HEK293 (cell line): ENCODE measurements at regions not wholly inside any gene's neighbourhood (a gene's known extent, or its start where the extent isn't known, plus 50 kb on each side); places are given as distances from the start of the nearest gene placed in this dataset.

ENCODE experiments used
- CTCF ChIA-PET: fragments of 350-600 bp; formaldehyde crosslinking; extraction: SDS; loops from one replicate; lab custom pipeline; 2021; ENCODE audit warnings: antibody characterized with exemption; lab: Yijun Ruan, JAX
- POLR2A ChIA-PET: fragments of 300-600 bp; formaldehyde crosslinking; extraction: SDS; loops from one replicate; lab custom pipeline; 2020; ENCODE audit warnings: antibody characterized with exemption, inconsistent platforms; lab: Yijun Ruan, JAX
- H3K27ac ChIP-seq: fragments of 200-500 bp; sonication (Bioruptor generic); 2 replicates; pipeline ENCODE4 v1.5.1; 2014; ENCODE audit warnings: low read depth, low read length, control low read depth, inconsistent platforms; ENCODE audit errors: extremely low read depth
- H3K36me3 ChIP-seq, 2 experiments: fragments of 200-500 bp in 1 of 2; sonication (Bioruptor generic) in 1 of 2; 1 replicate in 1 of 2; 2 replicates in 1 of 2; pipeline ENCODE4 v1.5.1; 2014 to 2017; ENCODE audit warnings: inconsistent platforms in 2 of 2, low read length in 2 of 2; ENCODE audit not compliant: control insufficient read depth in 2 of 2, insufficient read depth in 1 of 2
- H3K4me1 ChIP-seq: fragments of 200-500 bp; sonication (Bioruptor generic); 2 replicates; pipeline ENCODE4 v1.5.1; 2014; ENCODE audit warnings: mild to moderate bottlenecking, low read length, inconsistent platforms; ENCODE audit not compliant: control insufficient read depth, insufficient read depth
- H3K4me3 ChIP-seq: 2 replicates; pipeline ENCODE4 v1.5.1; 2011; ENCODE audit warnings: low read depth, mild to moderate bottlenecking, control low read depth, low read length, moderate library complexity
- H3K9me3 ChIP-seq: fragments of 200-500 bp; sonication (Bioruptor generic); 2 replicates; pipeline ENCODE4 v1.5.1; 2014; ENCODE audit warnings: low read depth, low read length, inconsistent platforms; ENCODE audit not compliant: control insufficient read depth, insufficient read depth
- BCL11B ChIP-seq: fragments of 450-650 bp; formaldehyde crosslinking; IDR thresholded peaks from 2 replicates; pipeline ENCODE4 v1.5.1; 2016; ENCODE audit warnings: low read depth, missing biosample characterization, missing genetic modification characterization
- FEZF1 ChIP-seq: fragments of 450-650 bp; formaldehyde crosslinking; IDR thresholded peaks from 2 replicates; pipeline ENCODE4 v1.5.1; 2016; ENCODE audit warnings: missing biosample characterization, missing genetic modification characterization
- GLI2 ChIP-seq: fragments of 450-650 bp; formaldehyde crosslinking; IDR thresholded peaks from 2 replicates; pipeline ENCODE4; 2017; ENCODE audit warnings: missing biosample characterization, missing genetic modification characterization, low read depth, borderline replicate concordance
- HOXC10 ChIP-seq: sonication (generic); formaldehyde crosslinking; IDR thresholded peaks from 2 replicates; pipeline ENCODE4 v1.8.1; 2023; ENCODE audit warnings: mild to moderate bottlenecking, missing genetic modification reagents
- REPIN1 ChIP-seq: fragments of 450-650 bp; formaldehyde crosslinking; IDR thresholded peaks from 2 replicates; pipeline ENCODE4 v1.5.1; 2017; ENCODE audit warnings: missing biosample characterization, missing genetic modification characterization, low read depth
- SP7 ChIP-seq: fragments of 450-650 bp; formaldehyde crosslinking; IDR thresholded peaks from 2 replicates; pipeline ENCODE4 v1.5.1; 2016; ENCODE audit warnings: missing biosample characterization, missing genetic modification characterization
- YY1 ChIP-seq: fragments of 450-650 bp; formaldehyde crosslinking; IDR thresholded peaks from 2 replicates; pipeline ENCODE4 v1.5.1; 2018; ENCODE audit warnings: missing biosample characterization, missing genetic modification characterization
- ZBTB48 ChIP-seq: fragments of 450-650 bp; formaldehyde crosslinking; IDR thresholded peaks from 2 replicates; pipeline ENCODE4 v1.5.1; 2016; ENCODE audit warnings: missing biosample characterization, missing genetic modification characterization
- ZNF112 ChIP-seq: fragments of 450-650 bp; formaldehyde crosslinking; IDR thresholded peaks from 2 replicates; pipeline ENCODE4 v1.5.0; 2017; ENCODE audit warnings: missing biosample characterization, missing genetic modification characterization
- ZNF121 ChIP-seq: fragments of 450-650 bp; formaldehyde crosslinking; IDR thresholded peaks from 2 replicates; pipeline ENCODE4 v1.5.1; 2016; ENCODE audit warnings: missing biosample characterization, missing genetic modification characterization
- ZNF133 ChIP-seq: fragments of 450-650 bp; formaldehyde crosslinking; IDR thresholded peaks from 2 replicates; pipeline ENCODE4 v1.5.1; 2016; ENCODE audit warnings: missing biosample characterization, missing genetic modification characterization
- ZNF138 ChIP-seq: fragments of 450-650 bp; formaldehyde crosslinking; IDR thresholded peaks from 2 replicates; pipeline ENCODE4 v1.5.1; 2016; ENCODE audit warnings: missing biosample characterization, missing genetic modification characterization, borderline replicate concordance
- ZNF202 ChIP-seq: fragments of 450-650 bp; formaldehyde crosslinking; IDR thresholded peaks from 2 replicates; pipeline ENCODE4 v1.5.1; 2016; ENCODE audit warnings: missing biosample characterization, missing genetic modification characterization, borderline replicate concordance
- ZNF223 ChIP-seq: fragments of 450-650 bp; formaldehyde crosslinking; IDR thresholded peaks from 2 replicates; pipeline ENCODE4 v1.5.1; 2016; ENCODE audit warnings: missing biosample characterization, missing genetic modification characterization
- ZNF248 ChIP-seq: fragments of 450-650 bp; formaldehyde crosslinking; IDR thresholded peaks from 2 replicates; pipeline ENCODE4 v1.5.1; 2017; ENCODE audit warnings: missing biosample characterization, missing genetic modification characterization
- ZNF280C ChIP-seq: fragments of 450-650 bp; formaldehyde crosslinking; IDR thresholded peaks from 2 replicates; pipeline ENCODE4 v1.5.1; 2016; ENCODE audit warnings: missing biosample characterization, missing genetic modification characterization
- ZNF362 ChIP-seq: fragments of 450-650 bp; formaldehyde crosslinking; IDR thresholded peaks from 2 replicates; pipeline ENCODE4 v1.5.1; 2016; ENCODE audit warnings: missing biosample characterization, missing genetic modification characterization
- ZNF398 ChIP-seq: fragments of 450-650 bp; formaldehyde crosslinking; IDR thresholded peaks from 2 replicates; pipeline ENCODE4 v1.5.1; 2017; ENCODE audit warnings: missing biosample characterization, missing genetic modification characterization
- ZNF555 ChIP-seq: fragments of 450-650 bp; formaldehyde crosslinking; conservative IDR thresholded peaks from 2 replicates; pipeline ENCODE4 v1.5.1; 2017; ENCODE audit warnings: missing biosample characterization, mild to moderate bottlenecking, missing genetic modification characterization, inconsistent platforms
- ZNF660 ChIP-seq: fragments of 450-650 bp; IDR thresholded peaks from 2 replicates; pipeline ENCODE4 v1.5.1; 2018; ENCODE audit warnings: missing biosample characterization, mild to moderate bottlenecking, missing genetic modification characterization
- ZNF747 ChIP-seq: fragments of 450-650 bp; formaldehyde crosslinking; IDR thresholded peaks from 2 replicates; pipeline ENCODE4 v1.5.1; 2016; ENCODE audit warnings: missing biosample characterization, missing genetic modification characterization
- ZNF776 ChIP-seq: fragments of 450-650 bp; formaldehyde crosslinking; IDR thresholded peaks from 2 replicates; pipeline ENCODE4 v1.5.0; 2017; ENCODE audit warnings: missing biosample characterization, missing genetic modification characterization, borderline replicate concordance
- ZNF777 ChIP-seq: fragments of 450-650 bp; formaldehyde crosslinking; IDR thresholded peaks from 2 replicates; pipeline ENCODE4 v1.5.1; 2017; ENCODE audit warnings: missing biosample characterization, missing genetic modification characterization, borderline replicate concordance
- ZNF785 ChIP-seq: fragments of 450-650 bp; formaldehyde crosslinking; IDR thresholded peaks from 2 replicates; pipeline ENCODE4 v1.5.1; 2016; ENCODE audit warnings: missing biosample characterization, missing genetic modification characterization
- ZNF830 ChIP-seq: fragments of 450-650 bp; IDR thresholded peaks from 2 replicates; pipeline ENCODE4 v1.5.0; 2018; ENCODE audit warnings: missing biosample characterization, missing genetic modification characterization, low read depth, mild to moderate bottlenecking, moderate library complexity

GRCh38 chr7:142533920-142534319, 215.4 kb upstream of the PRSS1 start:
- no peak overlapping the region for H3K27ac ChIP-seq
- no peaks in the 10 kb centered on the region for H3K9me3 ChIP-seq
- H3K4me1 ChIP-seq = no peaks in the 10 kb centered on the region
- TF ChIP-seq ZNF776 (tag by site-specific recombination) = no peak
- TF ChIP-seq ZNF777 = no peak
- TF ChIP-seq ZNF223 (tag by site-specific recombination) = no peak
- TF ChIP-seq SP7 (tag by site-specific recombination) = no peak
- TF ChIP-seq FEZF1 (tag by site-specific recombination) = no peak
- no peak for TF ChIP-seq ZNF660 (tag by site-specific recombination)
- TF ChIP-seq ZNF785 (tag by site-specific recombination) = no peak
- TF ChIP-seq ZNF133 (tag by site-specific recombination) = no peak
- no peak for TF ChIP-seq REPIN1 (tag by site-specific recombination)
- no peak for TF ChIP-seq ZBTB48 (tag by site-specific recombination)
- no peak for TF ChIP-seq YY1 (tag by site-specific recombination)
- TF ChIP-seq ZNF280C (tag by site-specific recombination) = no peak
- POLR2A ChIA-PET = no interaction called here
- no peaks in the 10 kb centered on the region for H3K36me3 ChIP-seq
- CTCF ChIA-PET = interaction anchor here (0.7 to 3.3 kb wide), 12 partner anchors 8 to 345 kb away, joined by 3 to 31 read pairs (median 14); no protein-coding TSS in a partner anchor
- no peak overlapping the region for H3K4me3 ChIP-seq

- Histone ChIP-seq H3K9me3 (no peaks in the 10 kb centered on the region), H3K4me3 (no peak overlapping the region), H3K4me1 (no peaks in the 10 kb centered on the region), H3K36me3 (no peaks in the 10 kb centered on the region), H3K27ac (no peak overlapping the region)
- CTCF ChIA-PET = interaction anchor here (0.6 to 2.2 kb wide), 4 partner anchors 9 to 91 kb away, joined by 4 to 6 read pairs (median 4); no protein-coding TSS in a partner anchor
- no peak for TF ChIP-seq ZNF555 (tag by site-specific recombination)
- no peak for TF ChIP-seq ZNF112 (tag by site-specific recombination)
- no peak for TF ChIP-seq ZNF776 (tag by site-specific recombination)
- no peak for TF ChIP-seq ZNF121 (tag by site-specific recombination)
- TF ChIP-seq ZNF362 (tag by site-specific recombination) = no peak
- POLR2A ChIA-PET = no interaction called here
Observed at GRCh38 chr7:142529591-142529990, 219.7 kb upstream of the PRSS1 start.

GRCh38 chr7:142528608-142529408, 220.5 kb upstream of the PRSS1 start:
- H3K36me3 ChIP-seq = no peaks in the 10 kb centered on the region
- H3K4me1 ChIP-seq = no peaks in the 10 kb centered on the region
- H3K9me3 ChIP-seq = no peaks in the 10 kb centered on the region
- H3K4me3 ChIP-seq = no peak overlapping the region
- H3K27ac ChIP-seq = no peak overlapping the region
- ChIA-PET CTCF (interaction anchor here (0.9 to 2.2 kb wide), 5 partner anchors 8 to 190 kb away, joined by 3 to 7 read pairs (median 5); no protein-coding TSS in a partner anchor), POLR2A (no interaction called here)
- TF ChIP-seq ZNF747 (tag by site-specific recombination) (no peak), BCL11B (no peak), ZNF112 (tag by site-specific recombination) (no peak), ZNF138 (tag by site-specific recombination) (no peak), ZNF830 (tag by site-specific recombination) (no peak), ZNF398 (tag by site-specific recombination) (no peak), GLI2 (no peak), ZNF202 (tag by site-specific recombination) (no peak), HOXC10 (no peak), ZNF248 (tag by site-specific recombination) (no peak)
